GM12892 (cell line): ENCODE measurements at regions not wholly inside any gene's neighbourhood (a gene's known extent, or its start where the extent isn't known, plus 50 kb on each side); places are given as distances from the start of the nearest gene placed in this dataset.

ENCODE experiments used
- POLR2A ChIP-seq: IDR thresholded peaks from 2 replicates; pipeline ENCODE4 v1.6.1; 2011; ENCODE audit warnings: low read depth, low read length, control low read depth
- TAF1 ChIP-seq: IDR thresholded peaks from 2 replicates; pipeline ENCODE4 v1.6.1; 2011; ENCODE audit warnings: low read depth, mild to moderate bottlenecking, control low read depth, low read length, borderline replicate concordance

DNA sequence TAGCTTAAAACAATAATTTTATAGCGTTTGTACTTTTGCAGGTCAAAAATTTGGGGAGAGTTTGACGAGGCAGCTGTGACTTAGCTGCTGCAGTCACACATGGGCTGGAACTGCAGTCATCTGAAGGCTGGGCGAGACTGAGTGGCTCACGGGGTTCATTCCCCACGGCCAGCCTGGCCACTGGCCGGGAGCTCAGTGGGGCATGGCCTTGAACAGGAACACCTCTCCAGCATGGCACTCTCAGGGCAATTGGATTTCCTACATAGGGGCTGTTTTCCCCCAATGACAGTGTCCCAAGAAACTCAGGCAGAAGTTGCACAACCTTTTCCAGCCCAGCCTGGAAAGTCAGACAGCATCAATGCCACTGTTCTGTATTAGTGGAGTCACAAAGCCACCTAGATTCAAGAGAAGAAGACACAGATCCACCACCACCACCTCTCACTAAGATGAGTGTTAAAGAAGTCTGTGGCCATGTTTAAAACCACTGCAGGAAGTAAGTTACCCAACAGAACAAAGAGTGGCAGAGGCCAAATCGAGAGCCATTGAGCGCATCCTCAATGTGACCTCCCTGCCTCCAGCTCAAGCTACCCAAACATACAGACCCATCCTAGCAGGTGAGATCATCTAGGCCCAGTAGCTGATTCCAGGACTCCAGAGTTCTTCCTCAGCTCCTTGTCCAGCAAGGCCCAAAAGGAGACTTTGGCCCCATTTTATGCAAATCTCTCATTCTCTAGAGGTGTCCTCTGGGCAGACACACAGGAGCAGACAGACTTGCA is 618.7 kb upstream of the CADM1 start:
- TF ChIP-seq POLR2A (no peak), TAF1 (no peak)
